Neural cell (in vitro differentiated cells): ENCODE measurements at regions not wholly inside any gene's neighbourhood (a gene's known extent, or its start where the extent isn't known, plus 50 kb on each side); places are given as distances from the start of the nearest gene placed in this dataset.

Experiments used
- H2AFZ ChIP-seq: fragments of 200-600, 300-800 bp; sonication (generic), shearing (Covaris generic); 2 replicates; pipeline ENCODE4 v1.6.0; 2014; ENCODE audit warnings: low read depth, mild to moderate bottlenecking, antibody characterized with exemption, low read length, moderate library complexity
- H3F3A ChIP-seq: fragments of 200-600 bp; shearing (Covaris generic); 2 replicates; pipeline ENCODE4 v1.6.1; 2016; ENCODE audit warnings: mild to moderate bottlenecking, moderate library complexity, mixed read lengths, antibody characterized with exemption, low read length; ENCODE audit not compliant: insufficient read depth, poor library complexity, severe bottlenecking
- H3K27ac ChIP-seq: fragments of 200-600, 300-800 bp; sonication (generic), shearing (Covaris generic); 2 replicates; pipeline ENCODE4 v1.5.1; 2014; ENCODE audit warnings: mild to moderate bottlenecking, low read length, moderate library complexity
- H3K27me3 ChIP-seq: fragments of 300-800, 200-600 bp; sonication (generic), shearing (Covaris generic); 2 replicates; pipeline ENCODE4 v1.6.0; 2014; ENCODE audit warnings: mild to moderate bottlenecking, low read depth, low read length, moderate library complexity; ENCODE audit not compliant: insufficient read depth
- H3K36me3 ChIP-seq: fragments of 300-800, 200-600 bp; sonication (generic), shearing (Covaris generic); 2 replicates; pipeline ENCODE4 v1.5.1; 2014; ENCODE audit warnings: mild to moderate bottlenecking, antibody characterized with exemption, low read length, moderate library complexity; ENCODE audit not compliant: insufficient read depth
- H3K4me2 ChIP-seq: fragments of 300-800, 200-600 bp; sonication (generic), shearing (Covaris generic); 2 replicates; pipeline ENCODE4 v1.6.0; 2014; ENCODE audit warnings: mild to moderate bottlenecking, low read length
- H3K4me3 ChIP-seq: fragments of 300-800, 200-600 bp; sonication (generic), shearing (Covaris generic); 2 replicates; pipeline ENCODE4 v1.5.1; 2014; ENCODE audit warnings: mild to moderate bottlenecking, low read length, moderate library complexity
- H3K79me2 ChIP-seq: fragments of 200-600 bp; shearing (Covaris generic); replicated peaks from 2 replicates; pipeline ENCODE4 v1.6.0; 2014; ENCODE audit warnings: mild to moderate bottlenecking, low read length, moderate library complexity; ENCODE audit not compliant: insufficient read depth
- H3K9ac ChIP-seq: fragments of 300-800, 200-600 bp; sonication (generic), shearing (Covaris generic); 2 replicates; pipeline ENCODE4 v1.6.1; 2016; ENCODE audit warnings: mild to moderate bottlenecking, low read length, mixed read lengths
- H3K9me2 ChIP-seq: fragments of 200-600 bp; shearing (Covaris generic); 2 replicates; pipeline ENCODE4 v1.6.1; 2016; ENCODE audit warnings: mild to moderate bottlenecking, low read length, mixed read lengths; ENCODE audit not compliant: insufficient read depth
- H3K9me3 ChIP-seq: fragments of 200-600, 300-800 bp; sonication (generic), shearing (Covaris generic); 2 replicates; pipeline ENCODE4 v1.6.1; 2016; ENCODE audit warnings: mild to moderate bottlenecking, mixed run types, low read length, moderate library complexity, mixed read lengths
- H4K20me1 ChIP-seq: fragments of 200-600 bp; shearing (Covaris generic); 2 replicates; pipeline ENCODE4 v1.6.1; 2016; ENCODE audit warnings: mild to moderate bottlenecking, mixed run types; ENCODE audit not compliant: insufficient read depth
- CTCF ChIP-seq: fragments of 450-650 bp; IDR thresholded peaks from 2 replicates; pipeline ENCODE4 v1.5.1; 2014; ENCODE audit warnings: antibody characterized with exemption, mild to moderate bottlenecking, moderate library complexity; ENCODE audit not compliant: poor library complexity, severe bottlenecking
- EP300 ChIP-seq: fragments of 450-650 bp; conservative IDR thresholded peaks from 2 replicates; pipeline ENCODE4 v1.6.1; 2014; ENCODE audit warnings: antibody characterized with exemption, mild to moderate bottlenecking, moderate library complexity; ENCODE audit not compliant: poor library complexity, severe bottlenecking
- EZH2 ChIP-seq: fragments of 200-600, 300-800 bp; shearing (Covaris generic), sonication (generic); IDR thresholded peaks from 2 replicates; pipeline ENCODE4 v1.6.1; 2014; ENCODE audit warnings: antibody characterized with exemption, low read length, borderline replicate concordance, mild to moderate bottlenecking; ENCODE audit not compliant: insufficient read depth, poor library complexity, severe bottlenecking
- MXI1 ChIP-seq: fragments of 450-650 bp; conservative IDR thresholded peaks from 2 replicates; pipeline ENCODE4 v1.6.1; 2014; ENCODE audit warnings: antibody characterized with exemption, mild to moderate bottlenecking; ENCODE audit not compliant: poor library complexity, severe bottlenecking
- POLR2AphosphoS5 ChIP-seq: IDR thresholded peaks from 2 replicates; pipeline ENCODE4 v1.6.1; 2012
- RAD21 ChIP-seq: fragments of 450-650 bp; conservative IDR thresholded peaks from 2 replicates; pipeline ENCODE4 v1.6.1; 2014; ENCODE audit warnings: antibody characterized with exemption, mild to moderate bottlenecking, moderate library complexity
- REST ChIP-seq: IDR thresholded peaks from 2 replicates; pipeline ENCODE4 v1.6.1; 2012; ENCODE audit warnings: borderline replicate concordance
- SMC3 ChIP-seq: fragments of 450-650 bp; conservative IDR thresholded peaks from 2 replicates; pipeline ENCODE4 v1.6.1; 2014; ENCODE audit warnings: antibody characterized with exemption, mild to moderate bottlenecking, moderate library complexity; ENCODE audit not compliant: poor library complexity
- TAF1 ChIP-seq: IDR thresholded peaks from 2 replicates; pipeline ENCODE4 v1.6.1; 2012; ENCODE audit warnings: low read depth

- H3K9me2 ChIP-seq, result no peaks in the 10 kb centered on the region
- no peak overlapping the region for H3K4me3 ChIP-seq
- H3K9me3 ChIP-seq, result no peaks in the 10 kb centered on the region
- H3K27me3 ChIP-seq, result no peaks in the 10 kb centered on the region
- no peaks in the 10 kb centered on the region for H3F3A ChIP-seq
- H4K20me1 ChIP-seq, result no peaks in the 10 kb centered on the region
- H3K27ac ChIP-seq, result no peak overlapping the region
- no peak overlapping the region for H2AFZ ChIP-seq
- no peak overlapping the region for H3K9ac ChIP-seq
- TF ChIP-seq RAD21, result no peak
- no peak for TF ChIP-seq EP300
- TF ChIP-seq CTCF, result no peak
- no peak for TF ChIP-seq POLR2AphosphoS5
- TF ChIP-seq REST, result no peak
- no peak for TF ChIP-seq EZH2
- TF ChIP-seq SMC3, result no peak
- no peak for TF ChIP-seq MXI1
- TF ChIP-seq TAF1, result no peak
- no peaks in the 10 kb centered on the region for H3K79me2 ChIP-seq
- H3K36me3 ChIP-seq, result no peaks in the 10 kb centered on the region
- H3K4me2 ChIP-seq, result no peak overlapping the region
Measured at GRCh38 chr15:94611656-94612055, 380.3 kb downstream of the MCTP2 start.

DNA sequence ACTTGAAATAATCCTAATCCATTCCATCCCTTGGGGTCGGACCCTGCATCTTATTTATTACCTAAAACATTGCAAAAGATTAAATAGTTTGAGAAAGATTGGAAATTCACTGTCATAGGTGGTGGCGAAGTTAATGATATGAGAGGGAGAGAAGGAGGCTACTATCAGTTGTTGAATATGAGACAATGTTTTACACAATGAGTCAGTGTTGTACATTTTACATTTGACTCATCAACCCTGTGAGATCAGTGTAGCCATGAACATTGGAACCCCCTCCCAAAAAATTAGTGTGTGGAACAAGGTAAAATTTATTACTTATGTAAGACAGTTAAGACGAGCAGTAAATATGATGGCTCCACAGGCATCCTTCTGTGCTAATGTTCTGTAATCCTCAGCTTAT lies 384.3 kb downstream of the MCTP2 start:
- Histone ChIP-seq H3K4me2 (no peak overlapping the region), H3K9me3 (no peaks in the 10 kb centered on the region), H2AFZ (no peak overlapping the region), H4K20me1 (no peaks in the 10 kb centered on the region), H3K27me3 (no peaks in the 10 kb centered on the region), H3K9me2 (no peaks in the 10 kb centered on the region), H3F3A (no peaks in the 10 kb centered on the region), H3K27ac (no peak overlapping the region), H3K36me3 (no peaks in the 10 kb centered on the region), H3K9ac (no peak overlapping the region), H3K4me3 (no peak overlapping the region), H3K79me2 (no peaks in the 10 kb centered on the region)
- TF ChIP-seq MXI1 (no peak), RAD21 (no peak), CTCF (no peak), EZH2 (no peak), POLR2AphosphoS5 (no peak), EP300 (no peak), SMC3 (no peak), REST (no peak), TAF1 (no peak)
